ENCODE measurements at regions not wholly inside any gene's neighbourhood (a gene's known extent, or its start where the extent isn't known, plus 50 kb on each side); places are given as distances from the start of the nearest gene placed in this dataset.

- no peak for TF ChIP-seq RBAK (tag by site-specific recombination; IDR thresholded peaks at IDR 0.05)
- peak; percentile 31; the same call in 1 of the 2 replicates for TF ChIP-seq ZBTB11 (tag by site-specific recombination; conservative IDR thresholded peaks at IDR 0.05; ENCODE audit: low read depth)
- TF ChIP-seq ZNF19 (tag by site-specific recombination; IDR thresholded peaks at IDR 0.05; ENCODE audit: low read depth): no peak
- TF ChIP-seq PRDM1 (tag by site-specific recombination; IDR thresholded peaks at IDR 0.05): no peak
- TF ChIP-seq ZNF654 (tag by site-specific recombination; IDR thresholded peaks at IDR 0.05; ENCODE audit: low read depth): no peak; the same call in 1 of the 2 replicates
- TF ChIP-seq IKZF3 (tag by site-specific recombination; IDR thresholded peaks at IDR 0.05): peak; percentile 84
- TF ChIP-seq ZNF629 (tag by site-specific recombination; IDR thresholded peaks at IDR 0.05): peak; percentile 35
- no peak; the same call in 1 of the 2 replicates for TF ChIP-seq ZNF513 (tag by site-specific recombination; IDR thresholded peaks at IDR 0.05)
- no peak for TF ChIP-seq ZNF785 (tag by site-specific recombination; IDR thresholded peaks at IDR 0.05)
- TF ChIP-seq ZNF610 (tag by site-specific recombination; IDR thresholded peaks at IDR 0.05; ENCODE audit: borderline replicate concordance): peak; percentile 72
- no peak for TF ChIP-seq ZBTB10 (tag by site-specific recombination; IDR thresholded peaks at IDR 0.05)
- TF ChIP-seq ZNF311 (tag by site-specific recombination; IDR thresholded peaks at IDR 0.05; ENCODE audit: borderline replicate concordance): no peak
- TF ChIP-seq ZNF366 (tag by site-specific recombination; conservative IDR thresholded peaks at IDR 0.05): peak; percentile 76
- TF ChIP-seq HOXA7 (CRISPR knock-in tag; IDR thresholded peaks at IDR 0.05; ENCODE audit: borderline replicate concordance): no peak
- no peak for TF ChIP-seq INSM2 (tag by site-specific recombination; IDR thresholded peaks at IDR 0.05)
- peak; percentile 61 for TF ChIP-seq EGR2 (tag by site-specific recombination; IDR thresholded peaks at IDR 0.05; ENCODE audit: low read depth)
- no peak for TF ChIP-seq ZNF202 (tag by site-specific recombination; IDR thresholded peaks at IDR 0.05; ENCODE audit: borderline replicate concordance)
- peak; percentile 44; the same call in 1 of the 2 replicates for TF ChIP-seq KLF9 (tag by site-specific recombination; IDR thresholded peaks at IDR 0.05; ENCODE audit: low read depth)
- peak; percentile 83 for TF ChIP-seq KLF16 (tag by site-specific recombination; IDR thresholded peaks at IDR 0.05)
- peak; percentile 92 for TF ChIP-seq OSR2 (tag by site-specific recombination; IDR thresholded peaks at IDR 0.05)
- TF ChIP-seq PATZ1 (tag by site-specific recombination; IDR thresholded peaks at IDR 0.05): peak; percentile 44
- TF ChIP-seq PRDM10 (tag by site-specific recombination; IDR thresholded peaks at IDR 0.05): peak; percentile 73
Observed at GRCh38 chr2:177038787-177039484, 173.7 kb upstream of the HNRNPA3 start (continued).
